ENCODE measurements at regions not wholly inside any gene's neighbourhood (a gene's known extent, or its start where the extent isn't known, plus 50 kb on each side); places are given as distances from the start of the nearest gene placed in this dataset.

DNA sequence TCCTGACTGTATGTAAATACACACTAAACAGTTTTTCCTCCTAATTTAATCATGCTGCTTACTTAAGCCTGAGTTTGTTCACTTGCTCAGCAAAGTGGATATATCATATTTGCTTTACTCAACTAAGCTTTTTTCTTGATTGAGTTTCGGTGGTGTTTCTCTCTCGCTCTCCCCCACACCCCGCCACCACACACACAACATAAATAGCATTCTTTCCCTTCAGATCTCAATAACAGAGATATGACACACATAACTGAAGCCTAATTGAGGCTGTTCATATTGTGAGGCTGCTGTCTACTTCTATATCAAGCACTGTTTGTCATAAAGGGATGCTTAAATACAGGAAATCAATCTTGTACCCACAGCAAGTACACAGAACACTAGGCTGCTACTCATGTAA lies 364.9 kb downstream of the FAT3 start (continued):
- TF ChIP-seq, protein P1, sequence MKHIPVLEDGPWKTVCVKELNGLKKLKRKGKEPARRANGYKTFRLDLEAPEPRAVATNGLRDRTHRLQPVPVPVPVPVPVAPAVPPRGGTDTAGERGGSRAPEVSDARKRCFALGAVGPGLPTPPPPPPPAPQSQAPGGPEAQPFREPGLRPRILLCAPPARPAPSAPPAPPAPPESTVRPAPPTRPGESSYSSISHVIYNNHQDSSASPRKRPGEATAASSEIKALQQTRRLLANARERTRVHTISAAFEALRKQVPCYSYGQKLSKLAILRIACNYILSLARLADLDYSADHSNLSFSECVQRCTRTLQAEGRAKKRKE (CRISPR knock-in tag; IDR thresholded peaks at IDR 0.05; ENCODE audit: low read depth) = no peak
- TF ChIP-seq KDM5A (IDR thresholded peaks at IDR 0.05) = no peak
- TF ChIP-seq ZFP36 (IDR thresholded peaks at IDR 0.05; ENCODE audit: borderline replicate concordance, partially characterized antibody) = no peak

- H3K4me1 ChIP-seq = no peaks in the 10 kb centered on the region
- POLR2A ChIA-PET = no interaction called here
- no peaks in the 10 kb centered on the region for H3K9me3 ChIP-seq
- DNase-seq (ENCODE audit: low read depth in 1 of 2, low spot score in 1 of 2) (no peak), FAIRE-seq (no peak), ATAC-seq (no peak)
- no peak overlapping the region for H3K4me3 ChIP-seq
- H3K27ac ChIP-seq = no peak overlapping the region
- no peak for TF ChIP-seq SREBF2 (IDR thresholded peaks at IDR 0.05)
- TF ChIP-seq CHD2 (IDR thresholded peaks at IDR 0.05; ENCODE audit: low read length, partially characterized antibody) = no peak
- TF ChIP-seq ESRRA (IDR thresholded peaks at IDR 0.05; ENCODE audit: borderline replicate concordance, low read length) = no peak
- TF ChIP-seq ZNF302 (CRISPR knock-in tag; IDR thresholded peaks at IDR 0.05) = no peak
- no peak for TF ChIP-seq ZFP36 (IDR thresholded peaks at IDR 0.05; ENCODE audit: borderline replicate concordance, partially characterized antibody)
- TF ChIP-seq SMC3 (IDR thresholded peaks at IDR 0.05) = no peak
- no peak for TF ChIP-seq EHF (CRISPR knock-in tag; IDR thresholded peaks at IDR 0.05)
- no peak for TF ChIP-seq MAFK (IDR thresholded peaks at IDR 0.05; ENCODE audit: partially characterized antibody)
- no peak for TF ChIP-seq HOXA7 (CRISPR knock-in tag; IDR thresholded peaks at IDR 0.05)
- TF ChIP-seq MYC (IDR thresholded peaks at IDR 0.05; ENCODE audit: borderline replicate concordance, low read length) = no peak
- TF ChIP-seq CTCF (IDR thresholded peaks at IDR 0.05) = no peak
- no peak for TF ChIP-seq RAD21 (conservative IDR thresholded peaks at IDR 0.05 in 1 of 2, IDR thresholded peaks at IDR 0.05 in 1 of 2)
- no peak for TF ChIP-seq NPAS2 (CRISPR knock-in tag; IDR thresholded peaks at IDR 0.05; ENCODE audit: borderline replicate concordance)
- TF ChIP-seq, protein P1 (CRISPR knock-in tag; IDR thresholded peaks at IDR 0.05; ENCODE audit: low read depth) = no peak
- TF ChIP-seq ELK1 (IDR thresholded peaks at IDR 0.05; ENCODE audit: low read depth, low read length) = no peak
- no peak for TF ChIP-seq KDM5A (IDR thresholded peaks at IDR 0.05)
- TF ChIP-seq, protein P2, sequence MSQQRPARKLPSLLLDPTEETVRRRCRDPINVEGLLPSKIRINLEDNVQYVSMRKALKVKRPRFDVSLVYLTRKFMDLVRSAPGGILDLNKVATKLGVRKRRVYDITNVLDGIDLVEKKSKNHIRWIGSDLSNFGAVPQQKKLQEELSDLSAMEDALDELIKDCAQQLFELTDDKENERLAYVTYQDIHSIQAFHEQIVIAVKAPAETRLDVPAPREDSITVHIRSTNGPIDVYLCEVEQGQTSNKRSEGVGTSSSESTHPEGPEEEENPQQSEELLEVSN (IDR thresholded peaks at IDR 0.05; ENCODE audit: borderline replicate concordance, low read depth) = no peak
- TF ChIP-seq ZSCAN20 (CRISPR knock-in tag; IDR thresholded peaks at IDR 0.05) = no peak
- no peak for TF ChIP-seq EHMT2 (IDR thresholded peaks at IDR 0.05; ENCODE audit: low read depth)
- WGBS (ENCODE audit: missing lambda C conversion rate) = 16% methylated on average over 2 of the region's 2 CpGs
- CTCF ChIA-PET = no interaction called here
- H3K4me2 ChIP-seq = no peak overlapping the region
Observed at GRCh38 chr11:92591521-92591920, 366.9 kb downstream of the FAT3 start.

DNA sequence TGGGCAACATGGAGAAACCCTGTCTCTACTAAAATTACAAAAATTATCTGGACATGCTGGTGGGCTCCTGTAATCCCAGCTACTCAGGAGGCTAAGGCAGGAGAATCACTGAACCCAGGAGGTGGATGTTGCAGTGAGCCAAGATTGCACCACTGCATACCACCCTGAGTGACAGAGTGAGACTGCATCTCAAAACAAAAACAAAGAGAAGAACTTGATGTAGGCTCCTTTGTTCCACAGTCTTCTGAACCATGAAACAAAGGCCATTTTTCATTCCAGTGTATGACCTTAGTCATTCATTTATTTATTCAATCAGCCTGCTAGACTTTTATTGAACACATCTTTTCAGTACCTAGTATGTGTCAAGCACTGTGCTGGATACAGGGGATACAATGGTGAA lies 369.6 kb downstream of the FAT3 start:
- FAIRE-seq (no peak), DNase-seq (ENCODE audit: low read depth in 1 of 2, low spot score in 1 of 2) (no peak), ATAC-seq (no peak)
- ChIA-PET POLR2A (no interaction called here), CTCF (no interaction called here)
- no peaks in the 10 kb centered on the region for H3K4me1 ChIP-seq
- no peak overlapping the region for H3K4me2 ChIP-seq
- no peaks in the 10 kb centered on the region for H3K9me3 ChIP-seq
- H3K27ac ChIP-seq = no peak overlapping the region
- H3K4me3 ChIP-seq = no peak overlapping the region
- TF ChIP-seq BHLHE40 (IDR thresholded peaks at IDR 0.05; ENCODE audit: low read depth, low read length) (no peak), KDM5A (IDR thresholded peaks at IDR 0.05) (no peak), MAX (IDR thresholded peaks at IDR 0.05) (no peak), CBX2 (IDR thresholded peaks at IDR 0.05; ENCODE audit: borderline replicate concordance, low read depth) (no peak), POLR2A (IDR thresholded peaks at IDR 0.05; ENCODE audit: low read length) (no peak), HOXB5 (CRISPR knock-in tag; IDR thresholded peaks at IDR 0.05) (no peak), SREBF2 (IDR thresholded peaks at IDR 0.05) (no peak), EHMT2 (IDR thresholded peaks at IDR 0.05; ENCODE audit: low read depth) (no peak)
- TF ChIP-seq, protein P1 (CRISPR knock-in tag; IDR thresholded peaks at IDR 0.05; ENCODE audit: low read depth) = no peak
